HTR-8/SVneo (cell line): ENCODE measurements at regions not wholly inside any gene's neighbourhood (a gene's known extent, or its start where the extent isn't known, plus 50 kb on each side); places are given as distances from the start of the nearest gene placed in this dataset.
A peak's percentile ranks its signal among the peaks of the same experiment; 100 is the strongest.

Experiments used
- DNase-seq: peaks from one replicate; pipeline ENCODE4 v3.0.0; 2011; ENCODE audit warnings: low spot score, mixed read lengths; ENCODE audit not compliant: insufficient read length
- FAIRE-seq: peaks from 2 replicates; lab custom pipeline; 2011; peaks lifted over from hg19 to GRCh38; lab: Jason Lieb, UNC

DNA sequence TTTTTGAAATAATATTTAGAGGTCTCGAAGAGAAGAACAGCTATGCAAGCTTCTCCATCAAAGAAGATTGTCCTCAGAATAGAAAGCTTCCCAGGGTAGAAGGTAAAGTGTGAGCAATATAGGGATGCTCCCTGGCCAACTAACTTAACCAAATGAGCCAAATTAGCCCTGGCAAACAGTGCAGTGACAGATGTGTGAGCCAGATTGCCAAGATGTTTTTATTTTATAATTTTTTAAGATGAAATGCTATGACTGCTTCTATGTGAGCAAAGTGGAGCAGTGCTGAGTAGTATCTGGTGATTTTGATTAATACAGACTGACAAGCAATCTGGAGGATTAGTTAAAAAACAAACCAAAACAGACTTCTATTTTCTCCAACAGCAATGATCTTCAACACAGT, 202.1 kb downstream of the NOVA1 start:
- no peak for DNase-seq
- FAIRE-seq: no peak

DNA sequence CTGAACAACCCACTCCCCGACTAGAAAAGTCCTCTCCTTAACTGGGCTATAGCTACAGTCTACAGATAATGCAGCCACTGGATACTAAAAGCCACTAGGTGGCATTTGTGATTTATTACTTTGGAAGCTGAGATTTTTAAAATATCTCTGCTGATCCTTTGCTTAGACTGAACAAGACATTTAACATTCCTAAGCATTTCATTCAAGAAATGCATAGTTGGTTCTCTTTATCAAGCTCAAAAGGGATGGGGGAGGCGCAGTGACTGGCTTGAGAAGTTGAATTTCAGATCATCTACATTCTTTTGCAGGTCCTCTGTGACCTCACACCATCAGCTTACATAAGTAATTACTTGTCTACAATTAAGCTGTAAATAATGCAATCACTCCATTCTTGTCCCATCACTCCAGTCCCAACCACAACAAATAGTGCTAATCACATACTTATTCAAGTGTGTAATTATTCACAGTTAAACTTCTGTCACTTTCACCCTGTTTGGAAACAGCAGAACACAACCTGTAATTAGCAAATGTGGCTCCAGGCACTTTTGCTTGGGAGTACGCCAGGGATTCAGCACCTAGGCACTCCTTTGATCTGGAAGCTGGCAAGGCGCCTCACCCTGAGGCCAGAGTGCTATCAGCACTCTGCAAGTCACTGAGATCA, 203.6 kb downstream of the NOVA1 start:
- FAIRE-seq (peak; percentile 58), DNase-seq (peak; percentile 53)

DNA sequence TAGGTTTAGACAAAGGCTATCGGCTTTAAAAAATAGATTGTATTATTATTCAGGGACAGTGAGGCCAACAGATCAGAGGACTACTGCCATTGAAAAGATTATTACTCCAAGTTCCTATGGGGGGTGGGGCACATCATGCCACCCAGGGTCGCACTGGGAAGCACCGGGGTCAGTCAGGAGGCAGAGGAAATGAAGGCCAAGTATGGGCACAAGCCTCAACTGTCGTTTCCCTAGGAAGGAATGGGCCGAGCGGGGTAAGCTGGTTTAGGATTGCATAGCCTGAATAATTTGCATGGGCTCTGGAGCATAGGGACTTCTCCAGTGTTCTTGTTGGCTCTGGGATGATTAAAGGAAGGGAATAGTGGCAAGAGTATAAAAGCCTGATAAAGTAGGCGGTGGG, 205.3 kb downstream of the NOVA1 start:
- FAIRE-seq (no peak), DNase-seq (no peak)

DNA sequence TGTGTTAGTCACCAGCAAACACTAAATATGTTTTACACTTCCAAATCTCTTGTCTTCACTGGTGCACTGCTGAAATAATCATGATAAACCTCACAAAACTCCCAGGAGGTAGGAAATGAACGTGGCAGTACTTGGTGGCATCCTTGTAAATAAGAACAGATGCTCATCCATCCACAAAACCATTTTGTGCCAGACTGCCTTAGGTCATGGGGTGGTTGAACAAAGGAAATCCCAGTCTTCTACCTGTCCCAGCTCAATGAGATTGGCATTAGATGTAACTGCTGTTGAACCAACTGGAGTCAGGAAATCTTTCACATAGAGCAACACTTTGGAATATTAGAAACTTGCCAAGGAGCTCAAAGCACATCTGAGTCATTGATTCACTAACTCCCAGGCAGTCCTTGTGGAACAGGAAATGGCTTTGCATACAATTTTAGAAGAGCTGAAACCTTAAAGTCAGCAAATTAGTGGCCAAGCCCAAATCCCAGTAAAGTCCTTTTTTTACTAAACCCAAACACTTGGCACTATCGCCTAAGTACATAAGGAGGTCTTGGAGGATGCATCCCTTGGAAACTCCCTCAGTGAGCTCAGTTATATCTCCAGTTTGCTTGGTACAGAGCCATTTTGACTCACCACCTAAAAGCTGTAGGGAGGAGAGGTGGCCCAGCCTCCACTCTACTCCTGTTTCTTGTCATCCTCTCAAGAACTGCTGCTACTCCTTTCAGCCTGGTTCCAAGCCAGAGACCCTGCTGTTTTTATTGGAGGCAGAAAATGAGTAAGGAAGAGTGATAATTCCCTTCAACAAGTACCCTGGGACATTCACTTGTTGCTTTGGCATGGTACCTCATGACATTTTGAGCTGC, 208.0 kb downstream of the NOVA1 start:
- FAIRE-seq (no peak), DNase-seq (no peak)

DNA sequence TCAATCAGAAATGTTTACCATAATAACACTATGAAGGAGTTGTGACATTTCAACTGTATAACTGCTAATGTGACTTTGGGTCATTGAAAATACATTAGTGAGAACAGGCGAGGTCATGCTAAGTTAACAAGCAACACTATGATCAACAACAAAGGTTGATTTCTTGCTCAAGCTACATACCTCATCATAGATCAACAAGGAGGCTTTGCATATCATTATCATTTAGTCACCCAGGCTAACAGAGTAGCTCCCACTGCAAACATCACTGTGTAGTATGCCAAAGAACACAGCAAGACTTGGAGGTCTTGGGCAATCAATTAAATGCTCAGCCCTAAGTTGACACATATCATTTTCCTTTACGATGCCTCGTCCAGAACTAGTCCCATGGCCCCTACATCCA, 212.5 kb downstream of the NOVA1 start:
- FAIRE-seq: peak; percentile 82
- DNase-seq: no peak

DNA sequence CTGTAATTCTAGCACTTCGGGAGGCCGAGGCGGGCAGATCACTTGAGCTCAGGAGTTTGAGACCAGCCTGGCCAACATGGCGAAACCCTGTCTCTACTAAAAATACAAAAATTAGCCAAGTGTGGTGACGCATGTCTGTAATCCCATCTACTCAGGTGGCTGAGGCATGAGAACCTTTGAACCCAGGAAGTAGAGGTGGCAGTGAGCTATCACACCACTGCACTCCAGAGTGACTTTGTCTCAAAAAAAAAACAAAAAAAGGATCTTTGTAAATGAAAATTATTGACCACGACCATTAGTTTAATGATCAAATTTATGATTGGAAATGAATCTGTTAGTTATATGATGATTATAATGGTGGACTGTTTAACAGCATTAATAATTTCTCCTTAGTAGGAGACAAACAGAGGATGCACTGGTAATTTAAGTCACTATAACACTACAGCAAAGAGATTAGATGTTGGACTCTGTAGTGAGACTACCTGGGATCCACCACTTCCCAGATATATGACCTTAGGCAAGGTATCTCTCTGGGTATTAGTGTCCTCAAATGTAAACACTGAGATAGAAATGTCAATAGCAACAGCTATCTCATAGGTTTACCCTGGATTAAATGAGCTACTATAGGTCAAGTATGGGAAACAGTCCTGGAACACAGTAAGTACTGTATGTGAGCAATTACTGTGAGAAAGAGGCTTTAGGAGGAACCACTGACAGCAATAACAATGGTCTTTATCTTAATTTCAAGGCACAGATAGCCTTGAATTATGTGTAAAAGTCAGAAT, 214.7 kb downstream of the NOVA1 start:
- DNase-seq (no peak), FAIRE-seq (no peak)

DNA sequence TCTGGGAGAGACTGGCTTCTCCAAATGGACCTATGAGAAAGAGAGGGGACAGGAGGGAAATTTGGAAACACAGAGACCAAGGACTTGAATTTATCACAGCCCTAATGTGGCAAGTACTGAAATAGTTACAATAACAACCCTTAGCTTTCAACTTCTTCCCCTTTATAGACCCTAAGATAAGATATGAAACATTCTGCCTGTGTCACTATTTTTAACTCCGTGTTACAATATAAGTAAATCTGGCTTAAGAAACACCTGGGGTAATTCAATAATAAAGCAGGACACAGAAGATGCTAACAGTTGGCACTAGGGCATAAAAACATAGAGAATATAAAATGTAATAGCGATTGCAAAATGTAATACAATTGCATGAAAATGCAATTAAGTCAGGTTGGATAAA, 216.4 kb downstream of the NOVA1 start:
- DNase-seq: no peak
- FAIRE-seq: no peak

DNA sequence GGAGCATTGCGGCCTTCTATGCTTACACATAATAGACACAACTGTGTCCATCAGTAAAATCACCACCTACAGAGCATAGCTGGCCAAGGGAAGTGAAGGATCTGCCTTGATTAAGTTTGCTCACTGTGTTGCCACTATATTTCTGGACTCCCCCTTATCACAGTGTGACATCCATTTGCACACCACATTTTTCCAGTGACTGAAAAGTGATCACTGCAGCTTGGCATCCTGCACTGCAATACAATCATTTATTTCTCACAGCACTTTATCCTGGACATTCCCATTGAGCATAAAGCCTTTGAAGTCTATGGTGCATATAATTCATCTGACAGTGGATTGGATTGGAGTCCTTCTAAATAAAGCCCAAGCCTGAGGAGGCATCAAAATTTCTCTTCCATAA, 217.2 kb downstream of the NOVA1 start:
- FAIRE-seq (peak; percentile 44), DNase-seq (no peak)

DNA sequence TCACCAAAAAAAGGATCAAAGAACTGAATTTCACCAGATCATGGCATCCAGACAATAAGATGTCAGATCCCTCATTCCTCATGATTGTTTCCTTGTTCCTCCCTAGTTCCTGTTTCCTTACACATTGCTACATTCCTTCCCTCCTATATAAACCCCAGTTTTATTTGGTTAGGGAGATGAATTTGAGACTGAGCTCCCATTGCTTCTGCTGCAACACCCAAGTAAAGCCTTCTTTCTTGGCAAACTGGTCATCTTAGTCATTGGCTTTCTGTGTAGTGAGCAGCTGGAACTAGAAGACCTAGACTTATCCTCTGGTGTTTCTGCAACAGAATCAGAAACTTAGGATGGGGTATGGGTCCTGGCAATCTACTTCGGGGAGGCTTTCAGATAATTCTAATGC, 217.9 kb downstream of the NOVA1 start:
- FAIRE-seq: no peak

DNA sequence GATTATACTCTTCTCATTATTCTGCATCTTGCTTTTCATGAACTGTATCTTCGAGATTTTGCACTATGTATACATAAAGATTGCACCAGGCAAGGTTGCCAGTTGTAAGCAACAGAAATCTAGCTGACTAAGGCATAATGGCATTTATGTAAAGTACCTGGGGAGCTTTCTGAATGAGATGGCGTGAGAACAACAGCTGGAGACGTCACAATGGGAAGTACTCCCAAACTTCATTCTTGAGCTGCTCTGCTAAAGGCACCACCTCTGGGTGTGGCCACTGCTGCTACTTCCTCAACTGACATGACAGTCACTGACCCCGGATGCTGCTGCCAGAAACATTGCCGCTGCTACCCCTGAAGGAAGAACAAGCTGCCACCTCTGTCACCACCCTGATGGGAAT, 220.7 kb downstream of the NOVA1 start:
- DNase-seq (no peak), FAIRE-seq (no peak)

More for the DNA sequence above, 217.9 kb downstream of the NOVA1 start:
- DNase-seq: no peak

DNA sequence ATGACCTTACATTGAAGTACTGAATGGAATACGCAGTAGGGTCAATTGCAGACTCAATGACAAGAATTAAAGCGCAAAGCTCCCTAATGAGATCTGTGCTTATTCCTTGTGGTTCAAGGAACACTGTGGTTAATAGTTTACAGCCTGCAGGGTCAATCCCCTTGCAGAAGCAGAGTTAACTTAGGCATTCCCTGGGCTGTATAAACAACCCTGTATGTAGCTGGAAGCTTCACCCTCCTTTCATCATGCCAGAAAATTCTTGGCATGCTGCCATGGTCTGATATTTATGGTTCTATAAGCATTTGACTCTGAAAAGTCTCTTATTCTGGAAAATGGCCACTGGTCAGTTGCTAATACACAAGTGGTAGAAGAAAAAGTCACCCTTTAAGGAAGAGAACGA, 227.7 kb downstream of the NOVA1 start:
- FAIRE-seq (peak; percentile 42), DNase-seq (no peak)

DNA sequence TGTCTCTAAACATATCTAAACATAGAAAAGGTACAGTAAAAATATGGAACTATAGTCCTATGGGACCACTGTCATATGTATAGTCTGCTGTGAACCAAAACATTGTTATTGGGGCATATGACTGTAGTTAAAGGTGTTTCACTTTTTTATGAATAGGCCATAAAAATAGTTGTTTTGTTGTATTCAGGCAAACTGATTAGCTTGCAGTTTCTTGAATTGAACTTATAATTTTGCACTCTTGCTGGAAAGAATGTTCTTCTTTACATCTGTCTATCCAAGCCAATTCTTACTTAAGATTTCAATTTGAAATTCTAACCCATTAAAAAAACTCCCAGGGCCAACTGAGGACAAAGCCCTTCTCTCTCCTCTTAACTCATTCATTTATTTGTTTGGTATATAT, 234.1 kb downstream of the NOVA1 start:
- DNase-seq (no peak), FAIRE-seq (no peak)

DNA sequence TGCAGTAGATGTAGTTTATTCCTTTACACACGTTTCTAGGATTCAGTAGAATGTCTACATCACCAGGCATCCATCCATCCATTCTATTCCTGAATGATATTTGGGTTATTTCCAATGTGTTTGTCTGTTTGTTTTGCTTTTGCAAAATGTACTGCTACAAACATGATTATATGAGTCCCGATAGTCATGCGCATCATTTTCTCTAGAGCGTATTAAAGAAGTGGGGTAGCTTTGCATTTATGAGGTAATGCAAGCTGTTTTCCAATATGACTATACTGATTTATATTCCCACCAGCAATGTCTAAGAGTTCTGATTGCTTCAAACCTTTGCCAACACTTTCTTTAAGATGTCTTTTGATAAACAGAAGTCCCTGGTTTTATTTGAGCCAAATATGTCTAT, 253.2 kb downstream of the NOVA1 start:
- DNase-seq (no peak), FAIRE-seq (peak; percentile 54)

DNA sequence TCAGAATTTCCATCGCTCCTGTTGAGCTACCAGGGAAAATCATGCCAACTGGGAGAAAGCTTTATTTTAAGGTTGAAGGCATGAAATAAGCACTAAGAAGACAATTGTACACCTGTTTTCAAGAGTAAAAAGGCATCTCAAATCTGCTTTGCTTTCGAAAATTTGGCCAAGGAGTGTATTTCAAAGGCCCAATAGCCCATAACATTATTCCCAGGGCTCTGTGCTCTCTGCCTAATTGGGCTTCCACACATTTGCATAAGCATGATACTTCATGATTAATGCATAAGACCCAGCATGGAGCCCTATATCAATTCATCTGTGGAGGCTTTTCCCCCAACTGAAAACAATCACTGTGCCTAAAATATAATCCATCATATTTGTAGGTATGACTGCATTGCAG, 258.5 kb downstream of the NOVA1 start:
- FAIRE-seq: no peak
- no peak for DNase-seq

DNA sequence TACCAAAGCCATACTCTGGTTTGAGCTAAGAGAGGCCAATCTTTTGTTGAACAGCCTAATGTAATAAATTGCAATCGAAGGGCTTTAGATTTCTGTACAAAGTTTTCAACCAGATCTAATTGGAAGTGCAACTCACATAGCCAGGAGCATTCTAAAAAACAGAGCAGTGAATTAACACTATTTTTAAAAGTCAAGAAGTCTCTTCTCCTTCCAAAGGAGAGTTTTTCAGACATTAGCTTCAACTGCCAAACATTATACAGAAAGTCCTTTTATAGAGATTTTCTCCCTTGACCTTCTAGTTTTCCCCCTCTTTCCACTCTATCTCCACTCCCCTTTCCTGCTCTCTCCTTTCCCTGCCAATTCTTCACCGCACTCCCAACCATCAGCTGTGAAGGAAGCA, 259.6 kb downstream of the NOVA1 start:
- DNase-seq (no peak), FAIRE-seq (no peak)

DNA sequence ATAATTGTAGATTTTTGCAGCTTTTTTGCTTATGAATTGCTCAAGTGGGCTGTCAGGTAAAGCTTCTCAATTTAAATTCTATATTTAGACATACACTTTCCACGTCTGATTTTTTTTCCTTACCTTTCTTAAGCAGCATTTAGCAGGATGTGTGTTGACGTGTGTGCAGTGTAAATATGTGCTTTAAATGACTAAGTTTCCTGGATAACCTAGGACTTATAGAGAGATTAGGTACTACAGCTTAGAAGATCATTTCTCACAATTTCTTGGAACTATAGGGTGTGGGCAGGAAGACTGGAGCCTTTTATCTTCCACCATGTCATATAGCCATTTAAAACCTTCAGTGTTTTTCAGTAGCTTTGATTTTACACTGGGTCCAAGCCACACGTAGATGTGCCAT, 263.5 kb downstream of the NOVA1 start:
- DNase-seq: no peak
- no peak for FAIRE-seq

DNA sequence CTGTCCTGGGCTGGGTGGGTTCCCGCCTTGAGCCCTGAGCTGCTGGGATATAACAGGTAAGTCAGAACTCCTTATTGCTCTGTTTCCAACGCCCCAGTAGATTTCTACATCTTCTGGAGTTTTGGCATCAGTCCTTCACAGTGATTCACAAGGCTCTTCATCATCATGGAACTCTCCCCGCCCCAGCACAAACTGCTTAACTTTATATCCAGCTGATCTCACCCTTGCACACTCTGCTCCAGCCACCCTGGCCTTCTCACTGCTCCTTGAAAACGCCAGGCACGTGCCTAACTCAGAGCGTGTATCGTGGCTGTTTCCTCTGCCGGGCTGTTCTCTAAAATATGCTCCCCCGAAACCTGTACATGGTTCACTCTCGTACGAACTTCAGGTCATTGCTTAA, 264.9 kb downstream of the NOVA1 start:
- DNase-seq (no peak), FAIRE-seq (no peak)

DNA sequence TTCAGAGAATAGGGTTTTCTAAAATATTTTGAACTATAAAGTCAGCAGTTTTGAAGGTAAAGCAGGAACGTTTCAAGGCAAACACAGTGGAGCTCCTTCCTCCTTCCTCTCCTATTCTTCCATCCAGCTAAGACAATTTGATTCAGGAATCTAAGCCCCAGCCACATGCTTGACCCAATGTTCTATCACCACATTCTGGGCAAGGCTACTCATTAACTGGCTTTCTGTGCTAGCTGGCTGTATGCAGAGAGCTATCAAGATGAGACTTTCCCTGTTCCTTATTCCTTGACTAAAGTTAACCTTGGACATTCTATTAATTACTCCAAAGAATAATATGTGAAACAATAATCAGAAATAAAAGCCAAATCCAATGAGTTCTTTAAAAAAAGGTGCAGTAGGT, 266.9 kb downstream of the NOVA1 start:
- DNase-seq: no peak
- FAIRE-seq: no peak

DNA sequence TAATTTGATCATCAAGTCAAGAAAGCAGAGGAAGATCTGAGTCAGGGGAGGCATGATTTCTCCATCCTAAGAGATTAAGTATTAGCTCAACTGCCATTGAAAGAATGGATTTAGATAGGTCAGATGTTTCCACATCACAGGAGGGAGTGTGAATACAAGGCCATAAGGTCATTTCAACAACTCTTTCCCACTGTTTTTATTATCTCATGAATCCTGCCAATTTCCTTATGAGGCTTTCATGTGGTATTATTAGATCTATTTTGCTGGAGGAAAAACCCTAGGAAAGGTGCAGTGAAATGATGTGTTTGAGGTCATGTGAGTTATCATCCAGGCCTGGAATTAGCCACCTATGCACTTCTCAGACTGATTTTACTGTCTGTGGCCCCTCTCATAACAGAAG, 269.0 kb downstream of the NOVA1 start:
- DNase-seq (no peak), FAIRE-seq (no peak)

DNA sequence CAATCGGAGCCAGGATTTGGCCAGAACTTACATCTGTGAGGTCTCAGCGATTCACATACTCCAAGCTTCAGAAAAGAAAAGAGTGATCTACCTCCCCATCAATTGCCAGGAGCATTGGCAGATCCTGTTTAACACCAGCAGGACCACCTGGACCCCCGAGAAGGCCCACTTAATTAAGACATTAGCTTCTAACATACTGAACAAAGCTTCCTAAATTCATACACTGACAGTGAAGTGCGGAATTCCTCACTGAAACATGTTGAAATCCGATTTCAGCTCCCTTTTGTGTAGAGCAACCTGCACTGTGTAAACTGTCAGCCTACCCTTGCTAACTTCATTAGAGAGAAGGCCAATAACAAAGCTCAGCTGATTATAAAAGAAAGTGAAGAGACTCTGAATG, 274.0 kb downstream of the NOVA1 start:
- DNase-seq (no peak), FAIRE-seq (peak; percentile 46)

DNA sequence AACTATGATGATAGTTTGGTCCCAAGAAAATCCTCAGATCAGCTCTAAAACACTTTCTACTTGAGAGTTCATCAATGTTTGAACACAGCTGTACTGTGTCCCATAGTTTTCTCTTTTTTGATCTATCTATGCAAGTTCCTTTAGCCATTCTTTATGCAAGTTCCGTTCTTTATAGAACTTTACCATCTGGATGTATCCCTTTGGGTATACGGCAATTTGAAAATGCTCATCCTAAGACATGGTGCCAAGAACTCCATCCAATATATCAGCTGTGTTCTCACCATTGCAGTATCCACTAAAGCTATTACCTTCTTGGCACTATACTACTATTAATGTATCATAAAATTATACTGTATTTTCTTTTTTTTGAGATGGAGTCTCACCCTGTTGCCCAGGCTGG, 276.9 kb downstream of the NOVA1 start:
- FAIRE-seq (no peak), DNase-seq (no peak)
